Upper lobe of left lung (tissue), 6 donors: ENCODE measurements at regions not wholly inside any gene's neighbourhood (a gene's known extent, or its start where the extent isn't known, plus 50 kb on each side); places are given as distances from the start of the nearest gene placed in this dataset.

ENCODE experiments used
- ATAC-seq, 2 donors: fragments of 200-7000 bp; cut with Tn5 transposase; one replicate each; pipeline ENCODE4 v1.9.1; 2022; ENCODE audit warnings: mild to moderate bottlenecking in 2 of 2, moderate library complexity in 2 of 2; ENCODE audit not compliant: low FRiP score in 2 of 2
- DNase-seq, 2 donors: peaks; one replicate each; pipeline ENCODE4 v3.0.0-alpha.2; 2019 to 2020
- H3K27ac ChIP-seq, 4 donors: fragments of 200-600 bp; sonication (generic); one replicate each; pipeline ENCODE4 v1.5.1; 2016 to 2019
- H3K27me3 ChIP-seq, 4 donors: fragments of 200-600 bp; sonication (generic); one replicate each; pipeline ENCODE4 v1.5.1; 2017 to 2019
- H3K36me3 ChIP-seq, 4 donors: fragments of 200-600 bp; sonication (generic); one replicate each; pipeline ENCODE4 v1.5.1; 2016 to 2019
- H3K4me1 ChIP-seq, 4 donors: fragments of 200-600 bp; sonication (generic); one replicate each; pipeline ENCODE4 v1.5.1; 2018 to 2019
- H3K4me3 ChIP-seq, 4 donors: fragments of 200-600 bp; sonication (generic); one replicate each; pipeline ENCODE4 v1.5.1; 2017 to 2019; ENCODE audit warnings: mild to moderate bottlenecking in 2 of 4, moderate library complexity in 1 of 4
- H3K9me3 ChIP-seq, 4 donors: fragments of 200-600 bp; sonication (generic); one replicate each; pipeline ENCODE4 v1.5.1; 2018 to 2019
- EP300 ChIP-seq, 4 donors: sonication (generic); formaldehyde crosslinking; IDR thresholded peaks; one replicate each; pipeline ENCODE4 v1.5.1; 2017; ENCODE audit warnings: antibody characterized with exemption in 4 of 4, control low read depth in 2 of 4
- POLR2A ChIP-seq, 4 donors: fragments of 450-650 bp; IDR thresholded peaks; one replicate each; pipeline ENCODE4 v1.5.1; 2016 to 2017; ENCODE audit warnings: antibody characterized with exemption in 4 of 4, mild to moderate bottlenecking in 2 of 4
- POLR2AphosphoS5 ChIP-seq, 2 donors: sonication (generic); formaldehyde crosslinking; IDR thresholded peaks; one replicate each; pipeline ENCODE4 v1.5.1; 2017; ENCODE audit warnings: antibody characterized with exemption in 2 of 2
- WGBS, 2 donors: methylation state at CpG; one replicate each; pipeline ENCODE4 v1.1.5; 2017 to 2018; 5-methylcytosine and 5-hydroxymethylcytosine counted together
- TF ChIP-seq, protein P1 (sequence below), 6 experiments: fragments of 450-650 bp in 4 of 6; fragments of 200-600 bp in 2 of 6; sonication (generic) in 2 of 6; IDR thresholded peaks; one replicate each; pipeline ENCODE4 v1.5.1; 2016 to 2019; ENCODE audit warnings: antibody characterized with exemption in 6 of 6
- donor health status: DM: no; HTN: no; CAD: no; lungs with moderate emphysema.
- donor health status: DM: no; HTN: yes; CAD: no; lungs with severe emphysema.

DNA sequence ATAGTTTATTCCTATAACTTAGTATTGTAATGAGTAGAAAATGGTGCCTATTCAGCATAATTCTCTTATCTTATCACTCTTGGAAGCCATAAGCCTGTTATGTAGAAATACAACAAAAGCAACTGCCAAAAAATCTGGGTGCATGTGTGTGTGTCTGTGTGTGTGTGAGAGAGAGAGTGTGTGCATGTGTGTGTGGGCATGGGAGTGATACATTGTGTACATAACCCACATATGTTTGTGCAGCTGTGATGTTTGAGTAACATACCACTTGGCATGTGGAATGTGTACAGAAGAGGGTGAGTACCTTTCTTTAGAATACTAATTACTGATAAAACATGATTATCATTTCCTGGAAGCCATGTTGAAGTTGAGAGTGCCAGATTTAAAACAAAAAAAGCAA lies 642.3 kb upstream of the SYT4 start:
- Histone ChIP-seq H3K9me3 (no peaks in the 10 kb centered on the region), H3K27me3 (no peaks in the 10 kb centered on the region), H3K4me3 (no peak overlapping the region), H3K4me1 (no peaks in the 10 kb centered on the region), H3K36me3 (no peaks in the 10 kb centered on the region), H3K27ac (no peak overlapping the region)
- ATAC-seq, result peak in 1 of 2 donors; percentile 37
- TF ChIP-seq POLR2A (IDR thresholded peaks at IDR 0.05), result no peak
- no peak for TF ChIP-seq POLR2AphosphoS5 (IDR thresholded peaks at IDR 0.05)
- TF ChIP-seq, protein P1, sequence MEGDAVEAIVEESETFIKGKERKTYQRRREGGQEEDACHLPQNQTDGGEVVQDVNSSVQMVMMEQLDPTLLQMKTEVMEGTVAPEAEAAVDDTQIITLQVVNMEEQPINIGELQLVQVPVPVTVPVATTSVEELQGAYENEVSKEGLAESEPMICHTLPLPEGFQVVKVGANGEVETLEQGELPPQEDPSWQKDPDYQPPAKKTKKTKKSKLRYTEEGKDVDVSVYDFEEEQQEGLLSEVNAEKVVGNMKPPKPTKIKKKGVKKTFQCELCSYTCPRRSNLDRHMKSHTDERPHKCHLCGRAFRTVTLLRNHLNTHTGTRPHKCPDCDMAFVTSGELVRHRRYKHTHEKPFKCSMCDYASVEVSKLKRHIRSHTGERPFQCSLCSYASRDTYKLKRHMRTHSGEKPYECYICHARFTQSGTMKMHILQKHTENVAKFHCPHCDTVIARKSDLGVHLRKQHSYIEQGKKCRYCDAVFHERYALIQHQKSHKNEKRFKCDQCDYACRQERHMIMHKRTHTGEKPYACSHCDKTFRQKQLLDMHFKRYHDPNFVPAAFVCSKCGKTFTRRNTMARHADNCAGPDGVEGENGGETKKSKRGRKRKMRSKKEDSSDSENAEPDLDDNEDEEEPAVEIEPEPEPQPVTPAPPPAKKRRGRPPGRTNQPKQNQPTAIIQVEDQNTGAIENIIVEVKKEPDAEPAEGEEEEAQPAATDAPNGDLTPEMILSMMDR (IDR thresholded peaks at IDR 0.05), result no peak
- no peak for TF ChIP-seq EP300 (IDR thresholded peaks at IDR 0.05)
- no peak for DNase-seq

DNA sequence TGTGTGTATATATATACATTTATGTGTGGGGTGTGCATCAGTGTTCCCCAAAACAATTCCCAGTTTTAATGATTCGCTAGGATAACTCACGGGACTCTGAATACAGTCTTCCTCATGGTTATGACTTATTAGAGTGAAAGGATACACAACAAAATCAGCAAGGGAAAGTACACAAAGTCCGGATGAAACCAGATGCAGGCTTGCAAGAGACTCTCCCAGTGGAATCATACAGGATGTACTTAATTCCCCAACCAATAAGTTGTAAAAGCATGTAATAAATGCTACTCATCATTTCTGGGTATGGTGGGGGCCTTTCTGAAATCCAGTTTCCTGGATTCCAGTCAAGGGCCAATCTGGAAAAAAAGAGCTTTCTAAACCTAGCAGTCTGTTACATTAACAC lies 654.1 kb upstream of the SYT4 start:
- TF ChIP-seq POLR2AphosphoS5 (IDR thresholded peaks at IDR 0.05) (no peak), POLR2A (IDR thresholded peaks at IDR 0.05) (no peak), EP300 (IDR thresholded peaks at IDR 0.05) (no peak)
- TF ChIP-seq, protein P1 (IDR thresholded peaks at IDR 0.05), result no peak
- DNase-seq (no peak), ATAC-seq (no peak)
- Histone ChIP-seq H3K4me3 (no peak overlapping the region), H3K27me3 (no peaks in the 10 kb centered on the region), H3K27ac (no peak overlapping the region), H3K36me3 (no peaks in the 10 kb centered on the region), H3K9me3 (no peaks in the 10 kb centered on the region), H3K4me1 (no peaks in the 10 kb centered on the region)
- 81 to 92% methylated on average over 3 of the region's 3 CpGs for WGBS, 2 donors

DNA sequence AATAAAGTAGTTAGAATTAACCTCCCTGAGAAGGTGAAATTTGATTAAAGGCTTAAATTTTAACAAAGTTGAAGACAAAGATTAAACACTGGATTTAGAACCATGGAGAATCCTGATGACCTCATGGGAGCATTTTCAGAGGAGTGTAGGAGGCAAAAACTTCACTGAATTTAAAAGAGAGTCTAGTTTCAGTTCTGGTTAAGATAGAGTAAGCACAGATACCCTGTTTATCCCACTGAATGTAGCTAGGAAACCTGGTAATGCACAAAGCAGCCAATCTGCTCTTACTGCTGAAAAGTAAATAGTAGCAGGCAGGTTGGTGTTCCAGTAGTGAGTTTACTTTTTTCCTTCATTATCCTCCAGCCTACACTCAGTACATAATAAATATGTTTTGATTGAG lies 654.9 kb upstream of the SYT4 start:
- no peaks in the 10 kb centered on the region for H3K4me1 ChIP-seq
- TF ChIP-seq, protein P1 (IDR thresholded peaks at IDR 0.05), result no peak
- no peak for TF ChIP-seq POLR2A (IDR thresholded peaks at IDR 0.05)
- TF ChIP-seq POLR2AphosphoS5 (IDR thresholded peaks at IDR 0.05), result no peak
- TF ChIP-seq EP300 (IDR thresholded peaks at IDR 0.05), result no peak
- H3K36me3 ChIP-seq, result no peaks in the 10 kb centered on the region
- no peak overlapping the region for H3K4me3 ChIP-seq
- ATAC-seq (no peak), DNase-seq (no peak)
- no peaks in the 10 kb centered on the region for H3K27me3 ChIP-seq
- no peaks in the 10 kb centered on the region for H3K9me3 ChIP-seq
- H3K27ac ChIP-seq, result no peak overlapping the region

DNA sequence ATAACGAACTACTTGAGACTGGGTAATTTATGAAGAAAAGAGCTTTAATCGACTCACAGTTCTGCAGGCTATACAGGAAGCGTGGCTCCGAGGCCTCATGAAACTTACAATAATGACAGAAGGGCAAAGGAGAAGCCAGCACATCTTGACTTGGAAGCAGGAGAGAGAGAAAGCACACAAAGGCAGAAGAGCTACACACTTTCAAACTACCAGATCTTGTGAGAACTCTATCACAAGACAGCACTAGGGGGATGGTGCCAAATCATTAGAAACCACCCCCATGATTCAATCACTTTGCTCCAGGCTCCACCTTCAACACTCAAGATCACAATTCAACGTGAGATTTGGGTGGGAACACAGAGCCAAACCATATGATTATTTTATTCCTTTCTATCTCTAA lies 655.9 kb upstream of the SYT4 start:
- no peaks in the 10 kb centered on the region for H3K27me3 ChIP-seq
- no peaks in the 10 kb centered on the region for H3K4me1 ChIP-seq
- H3K27ac ChIP-seq, result no peak overlapping the region
- ATAC-seq, result no peak
- H3K9me3 ChIP-seq, result no peaks in the 10 kb centered on the region
- no peak for DNase-seq
- WGBS, 2 donors, result 84 to 89% methylated on average over 5 of the region's 5 CpGs
- no peak for TF ChIP-seq POLR2A (IDR thresholded peaks at IDR 0.05)
- no peak for TF ChIP-seq EP300 (IDR thresholded peaks at IDR 0.05)
- TF ChIP-seq POLR2AphosphoS5 (IDR thresholded peaks at IDR 0.05), result no peak
- TF ChIP-seq, protein P1 (IDR thresholded peaks at IDR 0.05), result no peak
- no peak overlapping the region for H3K4me3 ChIP-seq
- no peaks in the 10 kb centered on the region for H3K36me3 ChIP-seq

DNA sequence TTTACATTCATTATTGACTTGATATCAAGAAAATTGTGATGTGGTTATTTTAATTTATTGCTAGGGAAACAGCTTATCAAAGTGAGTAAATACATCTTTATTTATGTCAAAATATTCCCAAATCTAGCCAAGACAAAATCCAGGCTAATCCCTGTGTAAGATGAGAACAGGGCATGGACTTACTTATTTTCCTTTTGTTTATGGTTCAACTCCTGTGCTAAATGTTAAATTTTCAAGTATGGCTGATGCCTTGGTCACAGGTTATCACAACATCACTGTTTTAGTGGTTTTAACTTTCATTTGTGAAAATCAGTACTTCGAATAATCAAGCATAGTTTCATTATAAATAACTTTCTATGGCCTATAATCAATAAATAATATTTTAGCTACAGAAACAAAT lies 657.0 kb upstream of the SYT4 start:
- H3K9me3 ChIP-seq, result no peaks in the 10 kb centered on the region
- H3K4me3 ChIP-seq, result no peak overlapping the region
- no peak for DNase-seq
- H3K36me3 ChIP-seq, result no peaks in the 10 kb centered on the region
- 69 to 74% methylated on average over 1 of the region's 1 CpG for WGBS, 2 donors
- no peak for ATAC-seq
- TF ChIP-seq POLR2A (IDR thresholded peaks at IDR 0.05) (no peak), POLR2AphosphoS5 (IDR thresholded peaks at IDR 0.05) (no peak), EP300 (IDR thresholded peaks at IDR 0.05) (no peak)
- TF ChIP-seq, protein P1 (IDR thresholded peaks at IDR 0.05), result no peak
- H3K4me1 ChIP-seq, result no peaks in the 10 kb centered on the region
- H3K27ac ChIP-seq, result no peak overlapping the region
- H3K27me3 ChIP-seq, result no peaks in the 10 kb centered on the region
